Tongue (tissue), 1 donor: ENCODE measurements at regions not wholly inside any gene's neighbourhood (a gene's known extent, or its start where the extent isn't known, plus 50 kb on each side); places are given as distances from the start of the nearest gene placed in this dataset.
"Not testable (repeated sequence)": the region's sequence is repeated elsewhere in the genome, so short reads cannot be mapped to it uniquely, and the experiment has no call there.

Experiments used
- DNase-seq: peaks from one replicate; pipeline ENCODE4 v3.0.0-alpha.2; 2015

- DNase-seq = no peak
Measured at GRCh38 chrX:15114743-15115566, 154.9 kb downstream of the ASB9 start.

- no peak for DNase-seq
Measured at GRCh38 chrX:15107367-15107988, 162.4 kb downstream of the ASB9 start.

DNA sequence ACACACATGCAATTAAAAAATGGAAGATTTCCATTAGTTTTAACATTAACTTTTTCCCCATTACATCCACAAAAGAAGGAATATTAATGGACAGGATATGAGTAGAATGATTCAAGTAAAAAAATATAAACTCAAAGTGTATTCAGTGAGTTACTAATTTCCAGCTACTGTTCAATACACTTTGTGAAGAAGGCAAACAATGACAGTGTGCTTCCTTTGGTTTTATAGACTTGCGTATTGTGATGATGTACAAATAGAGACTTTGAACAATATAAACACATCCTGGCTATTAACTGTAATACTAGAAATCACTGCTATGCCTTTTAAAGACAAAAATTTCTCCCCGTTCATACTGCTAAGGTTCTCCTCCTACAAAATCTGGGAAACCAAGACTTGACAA lies 171.4 kb downstream of the ASB9 start:
- no peak for DNase-seq

GRCh38 chrX:15087747-15088146 lies 182.1 kb downstream of the ASB9 start:
- DNase-seq = no peak

GRCh38 chrX:15073313-15073712 lies 196.6 kb downstream of the ASB9 start:
- DNase-seq = no peak

DNA sequence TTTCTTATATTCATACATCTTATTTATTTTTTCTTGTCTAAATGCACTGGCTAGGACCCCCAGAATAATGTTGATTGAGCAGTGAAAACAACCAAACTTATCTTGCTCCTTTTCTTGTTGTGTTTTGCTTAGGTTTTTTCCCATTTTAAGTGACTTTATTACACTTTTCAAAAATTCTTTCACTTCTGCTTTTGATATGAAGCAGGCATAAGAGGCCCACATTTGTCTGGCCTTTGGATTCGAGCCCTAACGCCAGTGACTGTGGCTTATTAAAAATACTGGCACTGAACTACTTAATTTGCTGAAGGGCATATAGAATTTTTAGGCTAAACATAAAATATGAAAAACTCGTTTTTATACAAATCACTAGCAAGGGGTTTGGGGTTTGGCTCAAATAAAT lies 197.0 kb downstream of the ASB9 start:
- no peak for DNase-seq

DNA sequence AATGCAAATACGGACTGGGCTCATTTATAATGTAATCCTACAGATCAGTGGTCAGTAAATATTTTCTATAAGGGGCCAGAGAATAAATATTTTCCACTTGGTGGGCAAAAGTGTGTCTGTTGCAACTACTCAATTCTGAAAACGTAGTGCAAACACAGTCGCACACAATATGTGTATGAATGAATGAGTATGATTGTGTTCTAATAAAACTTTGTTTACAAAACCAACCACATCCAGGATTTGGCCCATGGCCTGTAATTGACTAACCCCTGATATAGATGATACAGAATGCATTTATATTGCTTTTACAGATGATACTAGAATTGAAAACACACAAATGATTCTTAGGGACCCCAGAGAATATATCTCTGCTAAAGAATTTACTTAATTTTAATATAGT lies 197.6 kb downstream of the ASB9 start:
- DNase-seq = no peak

- DNase-seq = peak; percentile 10
Measured at GRCh38 chrX:15059474-15059873, 186.3 kb downstream of the MOSPD2 start.

GRCh38 chrX:15056044-15056443 lies 182.8 kb downstream of the MOSPD2 start:
- no peak for DNase-seq

- DNase-seq = no peak
Measured at GRCh38 chrX:15055146-15055930, 182.1 kb downstream of the MOSPD2 start.

DNA sequence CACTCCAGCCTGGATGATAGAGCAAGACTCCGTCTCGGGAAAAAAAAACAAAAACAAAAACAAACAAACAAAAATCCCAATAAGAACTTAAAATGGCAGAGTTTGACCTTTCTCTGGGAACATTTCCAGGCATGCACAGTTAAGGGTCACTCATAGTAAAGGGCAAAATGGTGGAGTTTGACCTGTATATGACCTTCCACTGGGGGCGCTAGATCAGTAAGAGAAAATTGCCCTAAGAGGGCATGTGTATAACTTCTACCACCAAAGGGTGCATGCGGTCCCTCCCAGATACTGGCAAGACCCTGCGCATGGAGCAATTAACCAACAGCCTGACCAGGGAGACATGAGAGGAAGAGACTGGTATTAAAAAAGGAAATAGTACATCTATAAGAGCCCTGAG lies 177.2 kb downstream of the MOSPD2 start:
- DNase-seq = no peak

DNA sequence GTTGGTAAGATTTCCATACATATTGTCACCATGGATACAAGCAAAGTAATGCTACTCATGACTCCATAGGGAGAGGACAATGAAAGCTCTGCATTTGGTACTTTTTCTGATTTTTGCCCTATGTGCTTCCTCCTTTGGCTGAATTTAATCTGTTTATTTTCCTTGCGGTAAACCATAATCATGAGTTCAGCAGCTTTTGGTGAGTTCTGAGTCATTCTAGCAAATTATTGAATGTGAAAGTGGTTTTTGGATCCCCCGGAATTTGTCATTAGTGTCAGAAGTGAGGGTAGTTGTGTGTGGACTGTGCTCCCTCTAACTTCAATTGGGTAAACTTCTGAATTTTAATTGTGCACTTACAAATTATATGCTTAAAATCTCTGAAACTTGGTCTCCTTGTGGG lies 170.3 kb downstream of the MOSPD2 start:
- no peak for DNase-seq

DNA sequence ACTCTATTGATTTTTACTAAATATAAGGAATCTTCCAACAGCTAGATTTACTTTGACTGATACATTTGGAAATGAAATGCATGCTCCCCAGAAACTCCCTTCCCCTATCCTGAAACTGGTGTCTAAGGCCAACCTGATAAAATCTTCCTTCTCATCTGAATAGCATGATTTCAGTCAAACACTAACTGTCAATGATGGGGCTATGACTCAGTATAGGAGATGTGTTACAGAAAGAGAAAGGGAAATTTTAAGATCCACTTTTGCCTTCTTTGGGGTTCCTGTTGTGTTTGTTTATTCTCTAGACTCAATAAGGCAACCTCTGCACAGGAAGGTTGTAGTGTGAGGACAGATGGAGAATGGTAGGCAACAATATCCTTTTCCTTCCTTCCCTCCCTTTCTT lies 160.7 kb downstream of the MOSPD2 start:
- no peak for DNase-seq

- DNase-seq = peak; percentile 4
Measured at GRCh38 chrX:15017491-15017890, 144.3 kb downstream of the MOSPD2 start.

- DNase-seq = no peak
Measured at GRCh38 chrX:15016051-15016450, 142.8 kb downstream of the MOSPD2 start.

- DNase-seq = no peak
Measured at GRCh38 chrX:15014281-15014680, 141.1 kb downstream of the MOSPD2 start.

DNA sequence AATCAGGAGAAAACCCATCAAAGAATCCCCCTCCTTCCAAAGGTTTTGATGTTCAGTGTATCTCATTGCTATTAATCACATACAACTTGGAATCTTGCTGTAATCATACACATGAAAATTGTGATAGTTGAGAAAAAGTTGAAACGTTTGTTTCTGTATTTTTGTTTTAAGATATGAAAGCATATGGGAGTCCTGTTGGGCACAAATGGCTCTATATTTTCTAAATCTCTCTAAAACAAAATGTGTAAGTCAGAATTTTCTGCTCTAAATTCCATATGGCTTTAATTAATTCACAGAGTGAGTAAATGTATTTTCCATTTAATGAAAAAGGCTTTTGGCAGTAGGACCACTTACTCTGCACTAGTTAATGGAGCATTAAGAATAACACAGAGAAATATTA lies 140.2 kb downstream of the MOSPD2 start:
- no peak for DNase-seq

- no peak for DNase-seq
Measured at GRCh38 chrX:14997271-14997670, 124.0 kb downstream of the MOSPD2 start.

DNA sequence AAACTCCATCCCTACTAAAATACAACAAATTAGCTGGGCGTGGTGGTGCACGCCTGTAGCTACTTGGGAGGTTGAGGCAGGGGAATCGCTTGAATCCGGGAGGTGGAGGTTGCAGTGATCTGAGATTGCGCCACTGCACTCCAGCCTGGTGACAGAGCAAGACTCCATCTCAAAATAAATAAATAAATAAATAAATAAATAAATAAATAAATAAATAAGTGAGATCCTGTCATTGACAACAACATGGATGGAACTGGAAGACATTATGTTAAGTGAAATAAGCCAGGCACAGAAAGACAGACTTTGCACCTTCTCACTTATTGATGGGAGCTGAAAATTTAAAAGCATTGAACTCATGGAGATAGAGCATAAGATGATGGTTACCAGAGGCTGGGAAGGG lies 111.2 kb downstream of the MOSPD2 start:
- DNase-seq = not testable (repeated sequence)
